22Rv1 (cell line): ENCODE measurements at regions not wholly inside any gene's neighbourhood (a gene's known extent, or its start where the extent isn't known, plus 50 kb on each side); places are given as distances from the start of the nearest gene placed in this dataset.

ENCODE experiments used
- H3K27ac ChIP-seq: fragments of 450-650 bp; 2 replicates; pipeline ENCODE4 v1.5.1; 2017
- ZFX ChIP-seq: fragments of 450-650 bp; IDR thresholded peaks from 2 replicates; pipeline ENCODE4 v1.6.1; 2017; ENCODE audit warnings: antibody characterized with exemption, borderline replicate concordance
- TF ChIP-seq, protein P1 (sequence below): fragments of 450-650 bp; IDR thresholded peaks from 2 replicates; pipeline ENCODE4 v1.5.1; 2017; ENCODE audit warnings: mild to moderate bottlenecking

DNA sequence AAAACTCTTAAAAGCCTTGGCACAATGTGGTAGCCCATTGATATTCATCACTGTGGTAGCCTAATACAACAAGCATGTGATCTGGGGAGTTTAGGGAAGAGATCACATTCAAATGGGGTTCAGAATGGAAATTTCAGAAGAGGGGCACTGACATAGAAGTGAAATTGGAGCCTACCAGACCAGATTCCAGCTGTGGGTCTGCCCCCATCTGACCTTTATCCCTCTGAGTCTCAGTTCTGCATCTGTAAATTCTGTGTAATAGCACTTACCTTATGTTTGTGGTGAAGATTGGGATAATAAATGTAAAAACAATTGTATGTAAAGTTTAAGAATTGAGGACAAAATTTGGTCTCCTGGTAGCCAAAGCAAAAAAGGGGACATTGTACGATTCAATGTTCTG is 320.4 kb upstream of the BOD1L1 start:
- TF ChIP-seq, protein P1, sequence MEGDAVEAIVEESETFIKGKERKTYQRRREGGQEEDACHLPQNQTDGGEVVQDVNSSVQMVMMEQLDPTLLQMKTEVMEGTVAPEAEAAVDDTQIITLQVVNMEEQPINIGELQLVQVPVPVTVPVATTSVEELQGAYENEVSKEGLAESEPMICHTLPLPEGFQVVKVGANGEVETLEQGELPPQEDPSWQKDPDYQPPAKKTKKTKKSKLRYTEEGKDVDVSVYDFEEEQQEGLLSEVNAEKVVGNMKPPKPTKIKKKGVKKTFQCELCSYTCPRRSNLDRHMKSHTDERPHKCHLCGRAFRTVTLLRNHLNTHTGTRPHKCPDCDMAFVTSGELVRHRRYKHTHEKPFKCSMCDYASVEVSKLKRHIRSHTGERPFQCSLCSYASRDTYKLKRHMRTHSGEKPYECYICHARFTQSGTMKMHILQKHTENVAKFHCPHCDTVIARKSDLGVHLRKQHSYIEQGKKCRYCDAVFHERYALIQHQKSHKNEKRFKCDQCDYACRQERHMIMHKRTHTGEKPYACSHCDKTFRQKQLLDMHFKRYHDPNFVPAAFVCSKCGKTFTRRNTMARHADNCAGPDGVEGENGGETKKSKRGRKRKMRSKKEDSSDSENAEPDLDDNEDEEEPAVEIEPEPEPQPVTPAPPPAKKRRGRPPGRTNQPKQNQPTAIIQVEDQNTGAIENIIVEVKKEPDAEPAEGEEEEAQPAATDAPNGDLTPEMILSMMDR: no peak
- TF ChIP-seq ZFX: no peak
- no peak overlapping the region for H3K27ac ChIP-seq

GRCh38 chr4:13950491-13950890 is 323.0 kb upstream of the BOD1L1 start:
- H3K27ac ChIP-seq: no peak overlapping the region
- TF ChIP-seq, protein P1: no peak
- TF ChIP-seq ZFX: no peak

DNA sequence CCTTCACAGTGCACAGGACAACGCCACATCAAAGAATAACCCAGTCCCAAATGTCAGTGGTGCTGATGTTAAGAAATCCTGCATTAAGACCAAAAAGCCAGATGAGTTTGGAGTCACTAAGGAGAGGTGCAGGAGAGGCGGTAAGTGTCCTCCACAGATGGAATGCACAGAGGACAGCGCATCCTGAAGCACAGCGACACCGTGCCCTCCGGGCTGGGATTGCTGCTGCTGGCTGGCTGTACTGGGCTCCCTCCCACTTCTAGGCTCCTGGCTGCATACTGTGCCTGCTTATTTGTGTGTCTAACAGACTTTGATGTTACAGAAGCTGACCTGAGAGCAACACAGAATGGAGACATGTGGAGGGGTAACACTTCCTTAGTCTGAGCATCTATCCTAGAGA is 325.6 kb upstream of the BOD1L1 start:
- TF ChIP-seq, protein P1: peak; percentile 15; the same call in 1 of the 2 replicates
- no peak for TF ChIP-seq ZFX
- H3K27ac ChIP-seq: no peak overlapping the region

DNA sequence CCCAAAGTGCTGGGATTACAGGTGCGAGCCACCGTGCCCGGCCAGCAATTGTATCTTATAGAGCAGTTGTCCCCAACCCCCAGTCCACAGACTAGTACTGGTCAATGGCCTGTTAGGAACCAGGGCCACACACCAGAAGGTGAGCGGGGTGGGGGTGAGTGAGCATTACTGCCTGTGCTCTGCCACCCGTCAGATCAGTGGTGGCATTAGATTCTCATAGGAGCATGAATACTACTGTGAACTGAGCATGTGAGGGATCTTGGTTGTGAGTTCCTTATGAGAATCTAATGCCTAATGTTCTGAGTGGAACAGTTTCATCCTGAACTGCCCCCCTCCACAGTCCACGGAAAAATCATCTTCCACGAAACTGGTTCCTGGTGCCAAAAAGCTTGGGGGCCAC is 328.0 kb upstream of the BOD1L1 start:
- H3K27ac ChIP-seq: no peak overlapping the region
- TF ChIP-seq ZFX: no peak
- TF ChIP-seq, protein P1: no peak

DNA sequence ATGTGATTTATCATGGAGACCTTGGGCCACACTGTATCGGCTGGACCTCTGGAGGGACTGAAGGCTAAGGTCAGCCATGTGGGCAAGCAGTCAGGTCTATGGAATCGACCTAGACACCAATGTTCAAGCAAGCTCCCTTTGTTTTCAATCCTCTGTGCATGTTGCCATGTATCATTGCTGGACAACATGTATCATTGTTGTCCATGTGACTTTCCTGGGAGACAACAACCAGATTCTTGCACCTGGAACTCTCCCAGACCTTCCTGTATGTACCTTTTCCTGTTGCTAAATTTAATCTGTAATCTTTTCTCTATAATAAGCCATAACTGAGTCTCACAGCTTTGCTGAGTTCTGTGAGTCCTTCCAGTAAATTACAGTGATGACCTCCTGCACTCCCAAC is 329.4 kb upstream of the BOD1L1 start:
- TF ChIP-seq ZFX: no peak
- TF ChIP-seq, protein P1: no peak

DNA sequence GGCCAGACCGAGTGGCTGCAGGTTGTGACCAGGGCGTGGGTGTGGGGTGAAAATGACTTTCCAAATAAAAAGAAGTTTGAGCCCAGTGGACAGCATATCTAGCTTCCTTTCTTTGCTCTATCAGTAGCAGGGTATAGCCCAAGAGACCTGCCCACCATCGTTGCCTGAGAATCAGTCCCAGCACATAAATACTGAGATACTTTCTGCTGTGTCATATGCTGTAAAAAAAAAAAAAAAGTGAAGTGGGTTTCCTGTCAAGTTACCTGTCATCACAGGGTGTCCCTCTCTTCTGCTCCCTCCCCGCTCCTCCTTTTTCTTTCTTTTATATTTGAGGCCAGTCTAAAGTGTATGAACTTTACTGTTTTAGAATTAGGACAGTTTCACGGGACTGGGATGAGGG is 330.3 kb upstream of the BOD1L1 start:
- TF ChIP-seq, protein P1: no peak
- no peak for TF ChIP-seq ZFX
- H3K27ac ChIP-seq: no peak overlapping the region

More for the DNA sequence above, 329.4 kb upstream of the BOD1L1 start:
- H3K27ac ChIP-seq: no peak overlapping the region

DNA sequence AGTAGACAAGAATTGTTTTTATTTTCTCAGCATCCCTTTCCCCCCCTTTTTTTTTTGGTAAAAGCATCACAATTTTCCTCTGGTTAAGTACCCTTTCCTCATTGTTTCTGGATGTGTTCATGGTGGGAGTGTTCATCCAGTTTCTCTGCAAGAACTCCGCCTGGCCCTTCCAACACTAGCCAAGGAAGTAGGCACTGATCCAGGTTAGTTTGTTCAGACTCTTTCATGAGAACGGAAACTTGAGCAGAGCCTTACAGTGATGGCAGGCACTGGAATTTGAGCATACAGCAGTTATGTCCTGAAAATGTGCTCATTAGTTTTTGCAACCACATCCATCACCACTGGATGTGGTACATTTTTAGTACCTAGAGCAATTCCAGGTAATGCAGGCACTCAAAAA is 336.1 kb upstream of the BOD1L1 start:
- TF ChIP-seq, protein P1: no peak
- no peak for TF ChIP-seq ZFX
- no peak overlapping the region for H3K27ac ChIP-seq
